Thyroid gland (tissue), 4 donors: ENCODE measurements at regions not wholly inside any gene's neighbourhood (a gene's known extent, or its start where the extent isn't known, plus 50 kb on each side); places are given as distances from the start of the nearest gene placed in this dataset.

Source experiments
- POLR2A ChIP-seq, 2 donors: fragments of 450-650 bp; IDR thresholded peaks; one replicate each; pipeline ENCODE4 v1.6.1; 2017; ENCODE audit warnings: antibody characterized with exemption in 2 of 2, mild to moderate bottlenecking in 2 of 2, moderate library complexity in 1 of 2
- TF ChIP-seq, protein P1 (sequence below), 6 experiments: fragments of 200-600 bp in 3 of 6; fragments of 450-650 bp in 3 of 6; sonication (generic) in 3 of 6; IDR thresholded peaks; one replicate each; pipeline ENCODE4 v1.5.1; 2016 to 2019; ENCODE audit warnings: antibody characterized with exemption in 6 of 6, mild to moderate bottlenecking in 2 of 6, inconsistent platforms in 1 of 6, moderate library complexity in 1 of 6

DNA sequence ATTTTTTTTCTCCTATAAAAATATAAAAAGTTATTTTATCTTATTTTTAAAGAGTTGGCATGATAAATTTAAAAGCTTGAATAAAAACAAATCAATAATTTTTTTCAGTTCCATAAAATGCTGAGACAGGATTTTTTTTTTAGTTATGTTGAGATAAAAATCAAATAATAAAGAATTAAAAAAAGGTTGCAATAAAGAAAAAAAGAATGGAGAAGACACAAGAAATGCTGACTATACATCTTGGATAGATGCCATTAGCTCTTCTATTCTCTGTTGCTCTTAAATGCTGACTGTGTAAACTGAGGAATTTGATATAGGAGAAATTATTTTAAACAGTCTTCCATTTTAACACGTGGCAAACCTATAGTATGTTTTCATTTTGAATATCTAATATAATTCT, 2298.5 kb downstream of the MRPL39 start:
- TF ChIP-seq, protein P1, sequence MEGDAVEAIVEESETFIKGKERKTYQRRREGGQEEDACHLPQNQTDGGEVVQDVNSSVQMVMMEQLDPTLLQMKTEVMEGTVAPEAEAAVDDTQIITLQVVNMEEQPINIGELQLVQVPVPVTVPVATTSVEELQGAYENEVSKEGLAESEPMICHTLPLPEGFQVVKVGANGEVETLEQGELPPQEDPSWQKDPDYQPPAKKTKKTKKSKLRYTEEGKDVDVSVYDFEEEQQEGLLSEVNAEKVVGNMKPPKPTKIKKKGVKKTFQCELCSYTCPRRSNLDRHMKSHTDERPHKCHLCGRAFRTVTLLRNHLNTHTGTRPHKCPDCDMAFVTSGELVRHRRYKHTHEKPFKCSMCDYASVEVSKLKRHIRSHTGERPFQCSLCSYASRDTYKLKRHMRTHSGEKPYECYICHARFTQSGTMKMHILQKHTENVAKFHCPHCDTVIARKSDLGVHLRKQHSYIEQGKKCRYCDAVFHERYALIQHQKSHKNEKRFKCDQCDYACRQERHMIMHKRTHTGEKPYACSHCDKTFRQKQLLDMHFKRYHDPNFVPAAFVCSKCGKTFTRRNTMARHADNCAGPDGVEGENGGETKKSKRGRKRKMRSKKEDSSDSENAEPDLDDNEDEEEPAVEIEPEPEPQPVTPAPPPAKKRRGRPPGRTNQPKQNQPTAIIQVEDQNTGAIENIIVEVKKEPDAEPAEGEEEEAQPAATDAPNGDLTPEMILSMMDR (IDR thresholded peaks at IDR 0.05), result no peak
- no peak for TF ChIP-seq POLR2A (IDR thresholded peaks at IDR 0.05)
